ENCODE measurements at regions not wholly inside any gene's neighbourhood (a gene's known extent, or its start where the extent isn't known, plus 50 kb on each side); places are given as distances from the start of the nearest gene placed in this dataset.

GRCh38 chr1:81174811-81175476 lies 625.8 kb upstream of the ADGRL2 start:
- H3K4me1 ChIP-seq: no peaks in the 10 kb centered on the region
- H3K36me3 ChIP-seq: no peaks in the 10 kb centered on the region
- no peaks in the 10 kb centered on the region for H3K27me3 ChIP-seq
- DNase-seq (ENCODE audit: low spot score): no peak
- H3K27ac ChIP-seq: no peak overlapping the region
- TF ChIP-seq, protein P1, sequence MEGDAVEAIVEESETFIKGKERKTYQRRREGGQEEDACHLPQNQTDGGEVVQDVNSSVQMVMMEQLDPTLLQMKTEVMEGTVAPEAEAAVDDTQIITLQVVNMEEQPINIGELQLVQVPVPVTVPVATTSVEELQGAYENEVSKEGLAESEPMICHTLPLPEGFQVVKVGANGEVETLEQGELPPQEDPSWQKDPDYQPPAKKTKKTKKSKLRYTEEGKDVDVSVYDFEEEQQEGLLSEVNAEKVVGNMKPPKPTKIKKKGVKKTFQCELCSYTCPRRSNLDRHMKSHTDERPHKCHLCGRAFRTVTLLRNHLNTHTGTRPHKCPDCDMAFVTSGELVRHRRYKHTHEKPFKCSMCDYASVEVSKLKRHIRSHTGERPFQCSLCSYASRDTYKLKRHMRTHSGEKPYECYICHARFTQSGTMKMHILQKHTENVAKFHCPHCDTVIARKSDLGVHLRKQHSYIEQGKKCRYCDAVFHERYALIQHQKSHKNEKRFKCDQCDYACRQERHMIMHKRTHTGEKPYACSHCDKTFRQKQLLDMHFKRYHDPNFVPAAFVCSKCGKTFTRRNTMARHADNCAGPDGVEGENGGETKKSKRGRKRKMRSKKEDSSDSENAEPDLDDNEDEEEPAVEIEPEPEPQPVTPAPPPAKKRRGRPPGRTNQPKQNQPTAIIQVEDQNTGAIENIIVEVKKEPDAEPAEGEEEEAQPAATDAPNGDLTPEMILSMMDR (IDR thresholded peaks at IDR 0.05): no peak
- no peak overlapping the region for H3K4me3 ChIP-seq
- H3K9me3 ChIP-seq: peaks cover 0 to 36% of the 10 kb centered on the region in 2 donors

DNA sequence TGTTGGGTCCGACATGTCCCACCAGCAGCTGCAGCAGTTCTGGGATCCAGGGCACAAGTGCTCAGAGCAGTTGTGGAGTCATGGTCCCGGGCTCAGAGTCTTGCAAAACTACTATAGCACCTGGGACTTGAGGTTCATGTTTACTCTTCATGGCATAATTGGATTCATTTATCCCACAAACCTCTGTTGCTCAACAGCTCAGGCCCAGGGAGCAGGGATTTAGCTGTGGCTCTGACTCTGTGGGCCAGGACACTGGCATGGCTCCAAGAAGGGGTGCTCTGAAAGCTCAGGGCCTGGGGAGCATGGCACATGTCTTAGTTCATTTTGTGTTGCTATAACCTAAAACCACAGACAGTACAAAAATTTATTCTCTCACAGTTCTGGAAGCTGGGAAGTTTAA lies 626.7 kb upstream of the ADGRL2 start:
- TF ChIP-seq, protein P1 (IDR thresholded peaks at IDR 0.05): no peak
- Histone ChIP-seq H3K27ac (no peak overlapping the region), H3K4me1 (no peaks in the 10 kb centered on the region), H3K9me3 (peaks cover 0 to 43% of the 10 kb centered on the region in 2 donors), H3K27me3 (no peaks in the 10 kb centered on the region), H3K4me3 (no peak overlapping the region), H3K36me3 (no peaks in the 10 kb centered on the region)
- no peak for DNase-seq (ENCODE audit: low spot score)

DNA sequence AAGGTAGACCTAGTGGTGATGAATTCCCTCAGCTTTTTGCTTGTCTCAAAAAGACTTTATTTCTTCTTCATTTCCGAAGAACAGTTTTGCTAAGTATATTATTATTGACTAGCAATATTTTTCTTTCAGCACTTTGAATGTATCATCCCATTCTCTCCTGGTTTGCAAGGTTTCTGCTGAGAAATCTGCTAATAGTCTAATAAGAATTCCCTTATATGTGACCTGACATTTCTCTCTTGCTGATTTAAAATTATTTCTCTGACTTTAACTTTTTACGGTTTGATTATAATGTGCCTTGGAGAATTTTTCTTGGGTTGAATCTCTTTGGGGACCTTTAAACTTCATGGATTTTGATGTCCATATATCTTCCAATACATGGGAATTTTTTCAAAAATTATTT lies 628.3 kb upstream of the ADGRL2 start:
- DNase-seq (ENCODE audit: low spot score): no peak
- H3K9me3 ChIP-seq: peaks cover 0 to 43% of the 10 kb centered on the region in 2 donors

GRCh38 chr1:81170721-81171120 lies 630.0 kb upstream of the ADGRL2 start:
- H3K9me3 ChIP-seq: peaks cover 0 to 43% of the 10 kb centered on the region in 2 donors

More for the DNA sequence above, 628.3 kb upstream of the ADGRL2 start:
- Histone ChIP-seq H3K4me3 (no peak overlapping the region), H3K4me1 (no peaks in the 10 kb centered on the region), H3K27me3 (no peaks in the 10 kb centered on the region), H3K36me3 (no peaks in the 10 kb centered on the region), H3K27ac (no peak overlapping the region)
- TF ChIP-seq, protein P1 (IDR thresholded peaks at IDR 0.05): no peak

DNA sequence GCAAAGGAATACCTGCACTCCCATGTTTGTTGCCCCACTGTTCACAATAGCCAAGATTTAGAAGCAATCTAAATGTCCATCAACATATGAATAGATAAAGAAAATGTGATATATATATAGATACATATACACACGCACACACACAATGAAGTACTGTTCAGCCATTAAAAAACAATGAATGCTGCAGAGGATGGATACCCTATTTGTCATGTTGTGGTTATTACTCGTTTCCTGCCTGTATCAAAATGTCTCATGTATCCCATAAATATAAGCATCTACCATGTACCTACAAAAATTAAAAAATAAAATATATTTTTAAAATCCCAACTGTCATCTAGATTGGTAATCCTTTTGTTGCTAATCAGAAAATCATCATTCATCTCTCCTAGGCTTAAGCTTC lies 634.8 kb upstream of the ADGRL2 start:
- Histone ChIP-seq H3K36me3 (no peaks in the 10 kb centered on the region), H3K27ac (no peak overlapping the region), H3K4me3 (no peak overlapping the region), H3K9me3 (peaks cover 0 to 21% of the 10 kb centered on the region in 2 donors), H3K4me1 (no peaks in the 10 kb centered on the region), H3K27me3 (no peaks in the 10 kb centered on the region)
- TF ChIP-seq, protein P1 (IDR thresholded peaks at IDR 0.05): no peak
- DNase-seq (ENCODE audit: low spot score): no peak

More at GRCh38 chr1:81170721-81171120, 630.0 kb upstream of the ADGRL2 start:
- Histone ChIP-seq H3K4me3 (no peak overlapping the region), H3K36me3 (no peaks in the 10 kb centered on the region), H3K27ac (no peak overlapping the region), H3K4me1 (no peaks in the 10 kb centered on the region), H3K27me3 (no peaks in the 10 kb centered on the region)
- TF ChIP-seq, protein P1 (IDR thresholded peaks at IDR 0.05): no peak
- no peak for DNase-seq (ENCODE audit: low spot score)

GRCh38 chr1:81160696-81161095 lies 640.0 kb upstream of the ADGRL2 start:
- no peak for DNase-seq (ENCODE audit: low spot score)

More at GRCh38 chr1:81160696-81161095, 640.0 kb upstream of the ADGRL2 start:
- H3K27ac ChIP-seq: no peak overlapping the region
- TF ChIP-seq, protein P1 (IDR thresholded peaks at IDR 0.05): no peak
- H3K9me3 ChIP-seq: peaks cover 0 to 5% of the 10 kb centered on the region in 2 donors
- H3K4me1 ChIP-seq: no peaks in the 10 kb centered on the region
- no peaks in the 10 kb centered on the region for H3K36me3 ChIP-seq
- no peak overlapping the region for H3K4me3 ChIP-seq
- no peaks in the 10 kb centered on the region for H3K27me3 ChIP-seq

Measured in right atrium auricular region (tissue), 2 donors.